IPS-18c (cell line): ENCODE measurements at regions not wholly inside any gene's neighbourhood (a gene's known extent, or its start where the extent isn't known, plus 50 kb on each side); places are given as distances from the start of the nearest gene placed in this dataset.

Source experiments
- H3K4me3 ChIP-seq: 2 replicates; pipeline ENCODE4 v1.7.0; 2013; ENCODE audit warnings: low read depth, mild to moderate bottlenecking, low read length, moderate library complexity; ENCODE audit not compliant: insufficient read depth
- H3K9me3 ChIP-seq: one replicate; pipeline ENCODE4 v1.6.1; 2013; ENCODE audit warnings: mild to moderate bottlenecking, low read length, moderate library complexity; ENCODE audit not compliant: control insufficient read depth, insufficient read depth

- no peak overlapping the region for H3K4me3 ChIP-seq
- H3K9me3 ChIP-seq: no peaks in the 10 kb centered on the region
Observed at GRCh38 chr11:70498976-70499801, 100.9 kb downstream of the CTTN start.

GRCh38 chr11:70500076-70500847 is 101.9 kb downstream of the CTTN start:
- no peaks in the 10 kb centered on the region for H3K9me3 ChIP-seq

GRCh38 chr11:70501051-70501901 is 102.9 kb downstream of the CTTN start:
- H3K9me3 ChIP-seq: no peaks in the 10 kb centered on the region
- H3K4me3 ChIP-seq: no peak overlapping the region

More at GRCh38 chr11:70500076-70500847, 101.9 kb downstream of the CTTN start:
- no peak overlapping the region for H3K4me3 ChIP-seq

GRCh38 chr11:70501933-70502540 is 103.7 kb downstream of the CTTN start:
- no peak overlapping the region for H3K4me3 ChIP-seq
- H3K9me3 ChIP-seq: no peaks in the 10 kb centered on the region

GRCh38 chr11:70502677-70503467 is 104.5 kb downstream of the CTTN start:
- H3K9me3 ChIP-seq: no peaks in the 10 kb centered on the region

GRCh38 chr11:70503468-70504221 is 105.3 kb downstream of the CTTN start:
- no peak overlapping the region for H3K4me3 ChIP-seq
- no peaks in the 10 kb centered on the region for H3K9me3 ChIP-seq

More at GRCh38 chr11:70502677-70503467, 104.5 kb downstream of the CTTN start:
- no peak overlapping the region for H3K4me3 ChIP-seq

GRCh38 chr11:70504246-70505020 is 106.1 kb downstream of the CTTN start:
- Histone ChIP-seq H3K9me3 (no peaks in the 10 kb centered on the region), H3K4me3 (no peak overlapping the region)

- no peaks in the 10 kb centered on the region for H3K9me3 ChIP-seq
- no peak overlapping the region for H3K4me3 ChIP-seq
Observed at GRCh38 chr11:70505331-70505731, 107.0 kb downstream of the CTTN start.

- H3K9me3 ChIP-seq: no peaks in the 10 kb centered on the region
- no peak overlapping the region for H3K4me3 ChIP-seq
Observed at GRCh38 chr11:70505761-70506657, 107.7 kb downstream of the CTTN start.

GRCh38 chr11:70506658-70506970 is 108.3 kb downstream of the CTTN start:
- H3K9me3 ChIP-seq: no peaks in the 10 kb centered on the region
- H3K4me3 ChIP-seq: no peak overlapping the region

GRCh38 chr11:70506986-70507385 is 108.7 kb downstream of the CTTN start:
- Histone ChIP-seq H3K9me3 (no peaks in the 10 kb centered on the region), H3K4me3 (no peak overlapping the region)

- no peaks in the 10 kb centered on the region for H3K9me3 ChIP-seq
- H3K4me3 ChIP-seq: no peak overlapping the region
Observed at GRCh38 chr11:70507466-70508230, 109.3 kb downstream of the CTTN start.

GRCh38 chr11:70508231-70508480 is 109.8 kb downstream of the CTTN start:
- no peaks in the 10 kb centered on the region for H3K9me3 ChIP-seq
- no peak overlapping the region for H3K4me3 ChIP-seq

GRCh38 chr11:70509476-70509875 is 111.1 kb downstream of the CTTN start:
- Histone ChIP-seq H3K4me3 (no peak overlapping the region), H3K9me3 (no peaks in the 10 kb centered on the region)
